HG03565 (cell line): ENCODE measurements at regions not wholly inside any gene's neighbourhood (a gene's known extent, or its start where the extent isn't known, plus 50 kb on each side); places are given as distances from the start of the nearest gene placed in this dataset.
"Not testable (repeated sequence)": the region's sequence is repeated elsewhere in the genome, so short reads cannot be mapped to it uniquely, and the experiment has no call there.

Experiments
- ATAC-seq: cut with Tn5 transposase; IDR thresholded peaks from one replicate; pipeline ENCODE4 v1.9.1; 2021; ENCODE audit warnings: mild to moderate bottlenecking, moderate library complexity; ENCODE audit not compliant: unreplicated experiment

- ATAC-seq = no peak
Measured at GRCh38 chr21:15275615-15276235, 210.9 kb upstream of the NRIP1 start.

DNA sequence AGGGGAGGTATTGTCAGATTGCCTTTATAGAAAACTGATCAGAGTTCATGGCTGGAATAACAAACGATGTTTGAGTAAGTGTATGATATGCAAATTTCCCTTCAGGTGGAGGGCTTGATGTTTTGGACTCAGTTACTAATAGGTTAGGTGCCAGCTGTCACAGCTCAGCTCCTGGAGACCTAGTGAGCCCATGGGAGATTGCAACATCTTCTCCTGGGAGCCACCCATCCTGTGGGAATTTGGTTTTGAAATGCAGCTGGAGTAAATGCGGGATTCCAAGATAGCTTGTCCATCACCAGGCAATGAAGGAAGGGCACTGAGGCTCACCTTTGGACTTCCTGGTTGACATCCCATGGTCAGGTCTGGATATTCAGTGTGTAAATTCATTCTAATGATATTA lies 211.4 kb upstream of the NRIP1 start:
- no peak for ATAC-seq

- no peak for ATAC-seq
Measured at GRCh38 chr21:15277466-15277865, 212.7 kb upstream of the NRIP1 start.

DNA sequence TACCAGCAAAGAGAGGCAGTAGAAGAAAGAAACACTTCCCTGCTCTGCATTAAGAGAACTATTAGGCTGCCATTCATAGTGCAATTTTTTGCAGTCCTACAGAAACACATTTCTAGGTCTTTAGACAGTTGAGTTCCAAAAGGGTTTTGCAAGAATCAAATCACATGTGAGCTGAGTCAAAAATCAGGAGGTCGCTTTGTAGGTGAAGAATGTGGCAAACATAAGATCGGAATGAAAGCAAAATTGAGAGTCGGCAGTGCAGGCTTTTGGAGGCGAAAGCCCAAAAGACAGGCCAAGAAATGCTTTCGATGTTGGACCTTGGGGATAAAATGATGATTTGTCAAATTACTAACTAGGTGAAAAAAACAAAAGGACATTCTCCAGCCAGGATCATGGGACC lies 213.5 kb upstream of the NRIP1 start:
- ATAC-seq = no peak

GRCh38 chr21:15278851-15279250 lies 214.1 kb upstream of the NRIP1 start:
- no peak for ATAC-seq

GRCh38 chr21:15279482-15279881 lies 214.7 kb upstream of the NRIP1 start:
- ATAC-seq = no peak

GRCh38 chr21:15281714-15282113 lies 216.9 kb upstream of the NRIP1 start:
- no peak for ATAC-seq

DNA sequence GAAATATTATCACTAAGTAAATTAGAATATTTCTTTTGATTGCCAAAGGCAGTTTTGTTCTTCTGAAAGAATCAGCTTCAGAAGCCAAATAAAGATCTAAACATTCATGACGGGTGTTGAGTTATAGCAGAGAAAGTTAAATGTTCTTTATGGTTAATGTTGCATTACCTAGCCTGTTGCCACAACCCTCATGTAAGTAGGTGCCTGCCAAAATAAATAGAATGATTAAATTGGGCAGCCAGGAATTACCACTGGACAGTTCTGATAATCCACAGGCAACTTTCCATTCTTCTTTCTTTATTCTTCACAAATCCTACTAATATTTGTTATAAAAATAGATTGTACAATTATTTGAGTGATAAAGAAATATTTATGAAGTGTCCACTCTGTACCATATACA lies 217.9 kb upstream of the NRIP1 start:
- no peak for ATAC-seq

DNA sequence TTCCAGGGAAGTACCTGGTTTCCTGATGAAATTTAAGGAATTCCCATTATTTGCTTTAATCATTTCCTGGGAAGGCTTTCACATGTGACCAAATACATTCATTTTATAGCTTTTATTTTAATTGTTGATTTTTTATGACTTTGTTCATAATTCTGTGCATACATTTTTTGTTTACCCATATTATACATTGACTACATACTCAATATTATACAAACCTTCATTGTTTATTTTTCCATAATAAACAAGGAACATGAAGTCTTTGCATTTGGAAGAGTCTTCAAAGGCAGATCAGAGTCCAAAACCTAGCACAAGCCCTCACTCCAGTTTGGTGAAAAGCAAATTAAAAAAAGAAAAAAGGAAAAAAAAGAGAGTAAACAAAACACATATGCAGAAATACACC lies 218.3 kb upstream of the NRIP1 start:
- no peak for ATAC-seq

GRCh38 chr21:15283789-15284188 lies 219.0 kb upstream of the NRIP1 start:
- ATAC-seq = no peak

DNA sequence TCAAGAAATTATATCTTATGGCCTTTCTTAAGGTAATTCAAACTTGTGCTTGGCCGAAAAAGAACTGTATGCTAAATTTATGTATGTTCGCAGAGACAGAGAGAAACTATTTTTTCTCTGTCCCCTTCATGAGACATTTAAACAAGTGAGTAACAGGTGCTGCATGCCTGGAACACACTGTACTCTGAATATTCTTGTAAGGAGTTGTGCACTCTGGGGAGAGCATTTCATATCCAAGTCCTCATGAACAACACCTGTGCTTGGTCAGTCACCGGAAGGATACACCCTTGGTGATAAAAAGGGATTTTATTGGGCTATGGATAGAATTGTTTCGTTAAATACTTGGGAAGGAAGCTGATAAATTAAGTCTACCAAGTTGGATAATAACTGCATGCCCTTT lies 220.8 kb upstream of the NRIP1 start:
- no peak for ATAC-seq

GRCh38 chr21:15289246-15289645 lies 224.4 kb upstream of the NRIP1 start:
- ATAC-seq = no peak

DNA sequence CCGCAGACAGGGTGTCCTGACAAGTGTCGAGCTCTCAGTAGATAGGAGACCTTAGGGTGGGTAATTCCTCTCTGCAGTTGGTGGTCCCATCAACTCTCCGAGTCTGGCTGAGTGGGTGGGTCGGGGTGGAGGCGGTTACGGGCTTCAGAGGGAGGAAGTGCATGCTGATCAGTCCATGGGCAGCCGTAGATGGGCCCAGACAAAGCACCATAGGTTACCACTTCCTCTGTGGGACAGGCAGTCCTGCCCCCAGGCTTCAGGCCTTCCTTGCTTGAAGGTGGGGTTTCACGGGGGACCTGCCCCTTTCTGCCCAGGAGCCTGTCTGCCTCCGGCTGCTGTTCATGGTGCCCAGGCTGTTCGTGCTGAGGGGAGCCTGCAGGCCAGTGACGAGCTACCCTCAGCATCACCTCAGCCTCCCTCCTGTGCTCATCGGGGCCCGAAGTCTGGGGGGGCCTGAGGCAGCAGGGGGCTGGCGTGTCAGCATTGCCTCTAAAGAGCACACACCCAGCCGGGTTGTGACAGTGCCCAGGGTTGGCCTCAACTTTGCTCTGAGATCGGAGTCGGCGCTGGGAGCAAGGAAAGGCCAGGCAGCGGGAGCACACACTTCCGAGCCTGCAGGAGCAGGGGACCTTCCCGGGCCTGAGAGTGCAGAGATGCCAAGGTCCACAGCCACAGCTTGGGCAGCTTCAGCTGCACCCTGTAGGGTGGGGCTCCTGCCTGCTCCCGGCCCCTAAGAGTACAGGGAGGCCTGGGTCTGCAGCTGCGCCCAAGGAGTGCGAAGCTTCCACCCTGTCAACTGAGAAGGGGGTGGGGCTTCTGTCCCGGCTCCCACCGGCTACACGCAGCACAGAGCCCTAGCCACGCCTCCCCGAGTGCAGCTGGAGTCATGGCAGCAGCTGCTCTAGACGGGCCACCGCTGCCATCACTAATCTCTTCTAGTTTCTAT lies 225.4 kb upstream of the NRIP1 start:
- ATAC-seq = no peak

GRCh38 chr21:15291621-15292266 lies 226.9 kb upstream of the NRIP1 start:
- ATAC-seq = no peak

DNA sequence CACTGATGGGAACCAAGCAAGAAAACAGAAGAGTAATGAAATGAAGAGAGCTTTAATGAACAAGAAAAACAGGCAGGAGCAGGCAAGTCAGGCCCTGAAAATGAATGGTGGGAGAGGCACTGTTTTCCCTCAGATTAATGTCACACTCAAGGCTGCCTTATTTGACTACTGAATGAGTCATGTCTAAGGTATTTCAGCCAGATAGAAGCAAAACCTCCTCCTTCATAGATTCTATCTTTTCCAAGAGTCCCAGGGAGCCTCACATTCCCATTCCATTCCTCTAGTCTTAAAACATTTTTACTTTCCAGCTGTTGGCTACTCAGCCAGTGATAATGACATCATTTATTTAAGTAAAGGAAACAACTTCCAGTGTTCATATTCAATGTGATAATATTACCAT lies 228.4 kb upstream of the NRIP1 start:
- ATAC-seq = no peak

GRCh38 chr21:15295875-15296274 lies 231.1 kb upstream of the NRIP1 start:
- no peak for ATAC-seq

- no peak for ATAC-seq
Measured at GRCh38 chr21:15297824-15298223, 233.0 kb upstream of the NRIP1 start.

DNA sequence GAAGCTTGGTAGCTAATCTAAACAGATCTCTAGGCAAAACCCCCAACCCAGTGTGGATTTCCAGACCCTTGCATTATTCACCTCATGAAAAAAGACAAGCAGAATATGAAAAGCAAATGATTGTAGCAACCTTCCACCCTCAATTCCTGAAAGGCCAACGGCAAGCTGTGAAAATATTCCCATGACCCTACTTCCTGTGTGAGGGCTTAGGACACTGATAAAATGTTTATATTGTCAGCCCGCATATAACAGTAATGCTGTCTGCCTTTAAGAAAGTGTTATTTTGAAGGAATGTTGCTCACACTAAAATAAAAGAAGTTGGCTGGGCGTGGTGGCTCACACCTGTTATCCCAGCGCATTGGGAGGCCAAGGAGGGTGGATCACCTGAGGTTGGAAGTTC lies 233.5 kb upstream of the NRIP1 start:
- ATAC-seq = no peak

- ATAC-seq = not testable (repeated sequence)
Measured at GRCh38 chr21:15298755-15299154, 234.0 kb upstream of the NRIP1 start.

DNA sequence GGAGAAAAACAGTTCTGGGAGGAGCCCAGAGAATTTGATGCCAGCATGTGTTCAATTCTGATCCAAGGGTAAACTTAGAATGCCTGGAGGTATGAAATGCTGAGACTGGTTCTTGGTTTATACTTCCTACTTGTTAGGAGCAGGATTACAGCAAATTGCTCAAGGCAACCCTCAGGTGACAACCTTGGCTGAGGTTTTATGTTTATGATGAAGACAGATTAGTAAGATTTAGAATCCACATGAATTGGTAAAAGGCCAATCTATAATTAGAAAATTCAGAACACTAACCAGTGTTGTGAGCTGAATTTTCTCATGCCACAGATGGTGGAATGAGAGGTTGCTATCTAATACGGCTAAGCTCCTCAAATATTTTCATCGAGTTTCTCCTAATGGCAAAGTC lies 235.3 kb upstream of the NRIP1 start:
- no peak for ATAC-seq

GRCh38 chr21:15301014-15301413 lies 236.2 kb upstream of the NRIP1 start:
- ATAC-seq = no peak

DNA sequence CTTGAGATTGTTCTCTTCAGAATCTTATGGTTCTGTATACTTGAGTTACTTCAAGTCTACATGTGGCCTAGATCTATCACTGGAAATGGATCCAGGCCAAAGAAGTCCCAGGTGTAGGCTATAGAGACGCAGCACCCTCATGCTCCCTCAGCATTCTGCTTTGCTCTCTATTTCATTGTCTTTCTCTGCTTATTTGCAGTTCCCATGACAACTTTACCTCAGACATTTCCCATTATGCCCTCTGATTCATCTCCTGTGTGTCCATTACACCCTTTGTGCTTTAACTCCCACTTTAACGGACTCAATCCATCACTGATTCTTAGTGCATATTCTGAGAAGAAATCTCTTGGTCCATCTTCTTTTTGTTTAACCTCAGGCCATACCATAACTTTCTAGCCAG lies 236.9 kb upstream of the NRIP1 start:
- ATAC-seq = no peak
